HUES48 (cell line): ENCODE measurements at regions not wholly inside any gene's neighbourhood (a gene's known extent, or its start where the extent isn't known, plus 50 kb on each side); places are given as distances from the start of the nearest gene placed in this dataset.

ENCODE experiments used
- H3K27ac ChIP-seq: one replicate; pipeline ENCODE4 v1.7.0; 2013; ENCODE audit warnings: low read depth, low read length, inconsistent platforms
- H3K27me3 ChIP-seq: 2 replicates; pipeline ENCODE4 v1.6.1; 2013; ENCODE audit warnings: mild to moderate bottlenecking, low read length; ENCODE audit not compliant: control insufficient read depth, insufficient read depth
- H3K36me3 ChIP-seq: 2 replicates; pipeline ENCODE4 v1.6.1; 2013; ENCODE audit warnings: low read length; ENCODE audit not compliant: control insufficient read depth, insufficient read depth
- H3K4me1 ChIP-seq: 2 replicates; pipeline ENCODE4 v1.6.1; 2013; ENCODE audit warnings: mild to moderate bottlenecking, low read length; ENCODE audit not compliant: control insufficient read depth, insufficient read depth
- H3K4me3 ChIP-seq: 2 replicates; pipeline ENCODE4 v1.5.1; 2013; ENCODE audit warnings: mild to moderate bottlenecking, low read depth, low read length
- H3K9ac ChIP-seq: 2 replicates; pipeline ENCODE4 v1.6.1; 2013; ENCODE audit warnings: mild to moderate bottlenecking, low read depth, low read length, moderate library complexity
- H3K9me3 ChIP-seq: 2 replicates; pipeline ENCODE4 v1.6.1; 2013; ENCODE audit warnings: low read length; ENCODE audit not compliant: control insufficient read depth, insufficient read depth

GRCh38 chr5:159406571-159406970 is 76.3 kb upstream of the IL12B start:
- Histone ChIP-seq H3K4me1 (0 out of 2 replicates have a peak, but pooled peaks cover 3% of the 10 kb centered on the region), H3K36me3 (no peaks in the 10 kb centered on the region), H3K27me3 (no peaks in the 10 kb centered on the region), H3K4me3 (no peak overlapping the region), H3K9ac (no peak overlapping the region), H3K27ac (no peak overlapping the region), H3K9me3 (no peaks in the 10 kb centered on the region)

- H3K36me3 ChIP-seq = no peaks in the 10 kb centered on the region
- no peaks in the 10 kb centered on the region for H3K9me3 ChIP-seq
- H3K9ac ChIP-seq = no peak overlapping the region
- H3K27ac ChIP-seq = no peak overlapping the region
- H3K4me1 ChIP-seq = peaks cover 13% of the 10 kb centered on the region; the same call in 1 of the 2 replicates
- H3K4me3 ChIP-seq = no peak overlapping the region
- H3K27me3 ChIP-seq = no peaks in the 10 kb centered on the region
These were observed 79.5 kb upstream of the IL12B start for GRCh38 chr5:159409801-159410200.

DNA sequence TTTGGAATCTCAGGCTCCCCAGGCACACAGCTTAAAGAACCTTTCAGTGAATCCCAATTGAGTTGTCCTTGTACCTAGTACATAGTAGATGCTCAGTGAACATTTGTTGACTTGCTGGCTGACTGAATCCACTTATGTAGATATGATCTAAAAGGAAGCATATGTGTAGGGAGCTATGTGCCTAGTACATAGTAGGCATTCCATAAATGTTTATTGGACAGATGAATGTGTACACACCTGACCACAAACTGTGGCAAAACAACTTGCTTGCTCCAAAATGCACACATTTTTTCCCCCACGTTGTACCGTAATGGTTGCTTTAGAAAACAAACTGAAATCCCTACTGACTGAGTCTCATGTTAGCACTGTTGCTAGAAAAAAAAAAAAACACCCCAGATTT is 80.2 kb upstream of the IL12B start:
- H3K4me3 ChIP-seq = no peak overlapping the region
- no peaks in the 10 kb centered on the region for H3K27me3 ChIP-seq
- peaks cover 12% of the 10 kb centered on the region; the same call in 1 of the 2 replicates for H3K4me1 ChIP-seq
- H3K36me3 ChIP-seq = no peaks in the 10 kb centered on the region
- H3K27ac ChIP-seq = no peak overlapping the region
- H3K9me3 ChIP-seq = no peaks in the 10 kb centered on the region
- no peak overlapping the region for H3K9ac ChIP-seq

- Histone ChIP-seq H3K4me3 (no peak overlapping the region), H3K9me3 (no peaks in the 10 kb centered on the region), H3K27me3 (no peaks in the 10 kb centered on the region), H3K27ac (no peak overlapping the region), H3K9ac (no peak overlapping the region), H3K4me1 (peaks cover 10% of the 10 kb centered on the region; the same call in 1 of the 2 replicates), H3K36me3 (no peaks in the 10 kb centered on the region)
These were observed 80.8 kb upstream of the IL12B start for GRCh38 chr5:159411115-159411514.

GRCh38 chr5:159412284-159413046 is 82.2 kb upstream of the IL12B start:
- no peak overlapping the region for H3K27ac ChIP-seq

GRCh38 chr5:159414021-159414420 is 83.7 kb upstream of the IL12B start:
- Histone ChIP-seq H3K4me3 (no peak overlapping the region), H3K9me3 (no peaks in the 10 kb centered on the region), H3K9ac (no peak overlapping the region), H3K4me1 (peaks cover 14% of the 10 kb centered on the region), H3K27ac (no peak overlapping the region), H3K36me3 (no peaks in the 10 kb centered on the region), H3K27me3 (no peaks in the 10 kb centered on the region)

More at GRCh38 chr5:159412284-159413046, 82.2 kb upstream of the IL12B start:
- Histone ChIP-seq H3K36me3 (no peaks in the 10 kb centered on the region), H3K4me3 (no peak overlapping the region), H3K27me3 (no peaks in the 10 kb centered on the region), H3K9me3 (no peaks in the 10 kb centered on the region), H3K9ac (no peak overlapping the region), H3K4me1 (peaks cover 10% of the 10 kb centered on the region; the same call in 1 of the 2 replicates)

GRCh38 chr5:159415301-159415937 is 85.1 kb upstream of the IL12B start:
- no peaks in the 10 kb centered on the region for H3K27me3 ChIP-seq
- H3K4me3 ChIP-seq = no peak overlapping the region
- H3K27ac ChIP-seq = no peak overlapping the region
- peaks cover 14% of the 10 kb centered on the region for H3K4me1 ChIP-seq
- no peaks in the 10 kb centered on the region for H3K36me3 ChIP-seq
- H3K9me3 ChIP-seq = no peaks in the 10 kb centered on the region
- H3K9ac ChIP-seq = no peak overlapping the region

DNA sequence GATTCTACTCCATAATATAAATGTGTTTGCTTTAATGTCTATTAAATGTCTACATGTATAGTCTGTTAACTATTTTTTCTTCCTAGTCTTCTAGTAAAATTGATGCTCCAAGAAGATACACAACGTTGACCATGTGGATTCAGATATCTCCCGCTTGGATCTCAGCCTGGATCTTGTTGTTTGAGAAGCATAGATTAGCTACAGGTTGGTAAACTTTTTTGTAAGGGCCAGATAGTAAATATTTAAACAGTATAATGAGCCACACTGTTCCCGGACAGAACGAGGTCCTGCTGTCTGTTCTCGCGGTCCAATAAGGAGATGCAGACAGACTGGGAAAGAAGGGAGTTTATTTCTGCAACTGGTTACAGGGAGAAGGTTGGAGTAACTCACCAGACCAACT is 86.2 kb upstream of the IL12B start:
- H3K9ac ChIP-seq = no peak overlapping the region
- H3K27me3 ChIP-seq = no peaks in the 10 kb centered on the region
- H3K9me3 ChIP-seq = no peaks in the 10 kb centered on the region
- H3K27ac ChIP-seq = no peak overlapping the region
- H3K4me1 ChIP-seq = peaks cover 14% of the 10 kb centered on the region
- no peak overlapping the region for H3K4me3 ChIP-seq
- H3K36me3 ChIP-seq = no peaks in the 10 kb centered on the region

- Histone ChIP-seq H3K9ac (no peak overlapping the region), H3K4me3 (no peak overlapping the region), H3K4me1 (peaks cover 12% of the 10 kb centered on the region), H3K9me3 (no peaks in the 10 kb centered on the region), H3K36me3 (no peaks in the 10 kb centered on the region), H3K27ac (no peak overlapping the region), H3K27me3 (no peaks in the 10 kb centered on the region)
These were observed 86.9 kb upstream of the IL12B start for GRCh38 chr5:159417170-159417569.

GRCh38 chr5:159419576-159419975 is 89.3 kb upstream of the IL12B start:
- no peaks in the 10 kb centered on the region for H3K9me3 ChIP-seq
- H3K4me1 ChIP-seq = peaks cover 4% of the 10 kb centered on the region; the same call in 1 of the 2 replicates
- no peaks in the 10 kb centered on the region for H3K36me3 ChIP-seq
- no peaks in the 10 kb centered on the region for H3K27me3 ChIP-seq
- H3K9ac ChIP-seq = no peak overlapping the region
- H3K27ac ChIP-seq = no peak overlapping the region
- H3K4me3 ChIP-seq = no peak overlapping the region

GRCh38 chr5:159420940-159421339 is 90.7 kb upstream of the IL12B start:
- Histone ChIP-seq H3K36me3 (no peaks in the 10 kb centered on the region), H3K27me3 (no peaks in the 10 kb centered on the region), H3K27ac (no peak overlapping the region), H3K4me3 (no peak overlapping the region), H3K4me1 (peaks cover 4% of the 10 kb centered on the region; the same call in 1 of the 2 replicates), H3K9me3 (no peaks in the 10 kb centered on the region), H3K9ac (no peak overlapping the region)
